HepG2 (cell line): ENCODE measurements at regions not wholly inside any gene's neighbourhood (a gene's known extent, or its start where the extent isn't known, plus 50 kb on each side); places are given as distances from the start of the nearest gene placed in this dataset.

Source experiments
- ASH2L ChIP-seq: fragments of 300-600, 200-600 bp; sonication (generic); IDR thresholded peaks from 2 replicates; pipeline ENCODE4 v1.7.0; 2017; ENCODE audit warnings: low read depth, mild to moderate bottlenecking, moderate library complexity, mixed read lengths, low read length; ENCODE audit not compliant: insufficient read length
- CREB1 ChIP-seq, 2 experiments: fragments of 450-650 bp in 1 of 2; IDR thresholded peaks; 2 replicates each; pipeline ENCODE4 v1.6.1; 2016 to 2017; ENCODE audit warnings: control low read depth in 1 of 2, mild to moderate bottlenecking in 1 of 2, missing compliant biosample characterization in 1 of 2, missing genetic modification characterization in 1 of 2
- CTCF ChIP-seq: sonication (generic); formaldehyde crosslinking; IDR thresholded peaks from 2 replicates; pipeline ENCODE4 v1.5.0; 2020; ENCODE audit warnings: mild to moderate bottlenecking, missing genetic modification reagents, moderate library complexity
- GABPA ChIP-seq, 2 experiments: IDR thresholded peaks; 2 replicates each; pipeline ENCODE4 v1.6.1; 2011 to 2016; ENCODE audit warnings: low read depth in 2 of 2, low read length in 1 of 2, missing biosample characterization in 1 of 2, missing genetic modification characterization in 1 of 2
- IKZF1 ChIP-seq: fragments of 450-650 bp; IDR thresholded peaks from 2 replicates; pipeline ENCODE4 v1.7.1; 2016
- NFKB2 ChIP-seq: sonication (generic); formaldehyde crosslinking; IDR thresholded peaks from 2 replicates; pipeline ENCODE4 v1.4.0; 2020; ENCODE audit warnings: missing genetic modification reagents, borderline replicate concordance
- POLR2A ChIP-seq, 2 experiments: IDR thresholded peaks; 2 replicates each; pipeline ENCODE4 v1.6.1; 2011; ENCODE audit warnings: low read depth in 2 of 2, low read length in 2 of 2, mild to moderate bottlenecking in 1 of 2, moderate library complexity in 1 of 2; ENCODE audit not compliant: insufficient read depth in 1 of 2
- REST ChIP-seq, 2 experiments: IDR thresholded peaks; 2 replicates each; pipeline ENCODE4 v1.6.1; 2011 to 2012; ENCODE audit warnings: low read length in 2 of 2, borderline replicate concordance in 1 of 2, low read depth in 1 of 2, mild to moderate bottlenecking in 1 of 2, moderate library complexity in 1 of 2
- ZNF546 ChIP-seq: sonication (generic); formaldehyde crosslinking; conservative IDR thresholded peaks from 2 replicates; pipeline ENCODE4 v1.8.1; 2023; ENCODE audit warnings: mild to moderate bottlenecking, missing genetic modification reagents
- ZNF576 ChIP-seq: sonication (generic); formaldehyde crosslinking; IDR thresholded peaks from 2 replicates; pipeline ENCODE4 v1.4.0; 2020; ENCODE audit warnings: mild to moderate bottlenecking, missing genetic modification reagents
- ZZZ3 ChIP-seq: sonication (generic); formaldehyde crosslinking; IDR thresholded peaks from 2 replicates; pipeline ENCODE4 v1.4.0; 2020; ENCODE audit warnings: missing genetic modification reagents, mild to moderate bottlenecking, borderline replicate concordance
- TF ChIP-seq, protein P1 (sequence below): sonication (generic); formaldehyde crosslinking; IDR thresholded peaks from 2 replicates; pipeline ENCODE4 v1.4.0; 2020; ENCODE audit warnings: mild to moderate bottlenecking, low read depth, missing genetic modification reagents
- TF ChIP-seq, protein P2 (sequence below): IDR thresholded peaks from 2 replicates; pipeline ENCODE4 v1.6.1; 2016; ENCODE audit warnings: low read depth, control low read depth
- TF ChIP-seq, protein P3 (sequence below): sonication (generic); formaldehyde crosslinking; IDR thresholded peaks from 2 replicates; pipeline ENCODE4 v1.4.0; 2020; ENCODE audit warnings: missing genetic modification reagents

DNA sequence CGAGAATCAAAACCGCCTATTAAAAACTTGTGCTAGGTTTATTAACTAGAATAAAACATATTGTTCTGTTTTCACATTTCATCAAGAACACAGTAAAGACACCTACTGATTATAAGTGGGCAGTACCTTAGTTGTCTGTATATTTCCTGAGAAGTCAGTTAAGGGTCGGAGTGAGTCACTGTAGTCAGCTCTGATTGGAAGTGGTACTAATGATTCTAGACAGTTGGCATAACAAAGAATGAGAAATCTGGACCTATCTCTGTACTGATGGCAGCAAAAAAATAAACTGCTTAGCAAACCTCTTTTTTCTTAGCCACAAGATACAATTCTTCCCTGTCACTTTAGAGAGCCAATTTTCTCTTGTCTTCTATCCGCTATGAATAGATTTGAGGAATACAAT, 387.3 kb upstream of the ADGRB3 start:
- no peak for TF ChIP-seq GABPA (IDR thresholded peaks at IDR 0.05; ENCODE audit: low read depth, low read length)
- TF ChIP-seq GABPA (CRISPR knock-in tag; IDR thresholded peaks at IDR 0.05; ENCODE audit: low read depth): no peak
- no peak for TF ChIP-seq CREB1 (IDR thresholded peaks at IDR 0.05)
- no peak for TF ChIP-seq CREB1 (CRISPR knock-in tag; IDR thresholded peaks at IDR 0.05)
- TF ChIP-seq ASH2L: no peak
- TF ChIP-seq ZZZ3 (CRISPR knock-in tag): no peak
- no peak for TF ChIP-seq IKZF1
- TF ChIP-seq, protein P1, sequence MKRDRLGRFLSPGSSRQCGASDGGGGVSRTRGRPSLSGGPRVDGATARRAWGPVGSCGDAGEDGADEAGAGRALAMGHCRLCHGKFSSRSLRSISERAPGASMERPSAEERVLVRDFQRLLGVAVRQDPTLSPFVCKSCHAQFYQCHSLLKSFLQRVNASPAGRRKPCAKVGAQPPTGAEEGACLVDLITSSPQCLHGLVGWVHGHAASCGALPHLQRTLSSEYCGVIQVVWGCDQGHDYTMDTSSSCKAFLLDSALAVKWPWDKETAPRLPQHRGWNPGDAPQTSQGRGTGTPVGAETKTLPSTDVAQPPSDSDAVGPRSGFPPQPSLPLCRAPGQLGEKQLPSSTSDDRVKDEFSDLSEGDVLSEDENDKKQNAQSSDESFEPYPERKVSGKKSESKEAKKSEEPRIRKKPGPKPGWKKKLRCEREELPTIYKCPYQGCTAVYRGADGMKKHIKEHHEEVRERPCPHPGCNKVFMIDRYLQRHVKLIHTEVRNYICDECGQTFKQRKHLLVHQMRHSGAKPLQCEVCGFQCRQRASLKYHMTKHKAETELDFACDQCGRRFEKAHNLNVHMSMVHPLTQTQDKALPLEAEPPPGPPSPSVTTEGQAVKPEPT (CRISPR knock-in tag): no peak
- TF ChIP-seq, protein P2, sequence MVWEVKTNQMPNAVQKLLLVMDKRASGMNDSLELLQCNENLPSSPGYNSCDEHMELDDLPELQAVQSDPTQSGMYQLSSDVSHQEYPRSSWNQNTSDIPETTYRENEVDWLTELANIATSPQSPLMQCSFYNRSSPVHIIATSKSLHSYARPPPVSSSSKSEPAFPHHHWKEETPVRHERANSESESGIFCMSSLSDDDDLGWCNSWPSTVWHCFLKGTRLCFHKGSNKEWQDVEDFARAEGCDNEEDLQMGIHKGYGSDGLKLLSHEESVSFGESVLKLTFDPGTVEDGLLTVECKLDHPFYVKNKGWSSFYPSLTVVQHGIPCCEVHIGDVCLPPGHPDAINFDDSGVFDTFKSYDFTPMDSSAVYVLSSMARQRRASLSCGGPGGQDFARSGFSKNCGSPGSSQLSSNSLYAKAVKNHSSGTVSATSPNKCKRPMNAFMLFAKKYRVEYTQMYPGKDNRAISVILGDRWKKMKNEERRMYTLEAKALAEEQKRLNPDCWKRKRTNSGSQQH: no peak
- TF ChIP-seq ZNF546 (CRISPR knock-in tag): no peak
- TF ChIP-seq CTCF (CRISPR knock-in tag): no peak
- TF ChIP-seq, protein P3, sequence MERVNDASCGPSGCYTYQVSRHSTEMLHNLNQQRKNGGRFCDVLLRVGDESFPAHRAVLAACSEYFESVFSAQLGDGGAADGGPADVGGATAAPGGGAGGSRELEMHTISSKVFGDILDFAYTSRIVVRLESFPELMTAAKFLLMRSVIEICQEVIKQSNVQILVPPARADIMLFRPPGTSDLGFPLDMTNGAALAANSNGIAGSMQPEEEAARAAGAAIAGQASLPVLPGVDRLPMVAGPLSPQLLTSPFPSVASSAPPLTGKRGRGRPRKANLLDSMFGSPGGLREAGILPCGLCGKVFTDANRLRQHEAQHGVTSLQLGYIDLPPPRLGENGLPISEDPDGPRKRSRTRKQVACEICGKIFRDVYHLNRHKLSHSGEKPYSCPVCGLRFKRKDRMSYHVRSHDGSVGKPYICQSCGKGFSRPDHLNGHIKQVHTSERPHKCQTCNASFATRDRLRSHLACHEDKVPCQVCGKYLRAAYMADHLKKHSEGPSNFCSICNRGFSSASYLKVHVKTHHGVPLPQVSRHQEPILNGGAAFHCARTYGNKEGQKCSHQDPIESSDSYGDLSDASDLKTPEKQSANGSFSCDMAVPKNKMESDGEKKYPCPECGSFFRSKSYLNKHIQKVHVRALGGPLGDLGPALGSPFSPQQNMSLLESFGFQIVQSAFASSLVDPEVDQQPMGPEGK: no peak
- no peak for TF ChIP-seq POLR2A (IDR thresholded peaks at IDR 0.05; ENCODE audit: insufficient read depth in 1 of 2, low read depth in 2 of 2, low read length in 2 of 2)
- no peak for TF ChIP-seq ZNF576 (CRISPR knock-in tag)
- TF ChIP-seq REST (IDR thresholded peaks at IDR 0.05; ENCODE audit: borderline replicate concordance in 1 of 2, low read depth in 1 of 2, low read length in 2 of 2): no peak
- TF ChIP-seq NFKB2 (CRISPR knock-in tag): no peak
